ENCODE measurements at regions not wholly inside any gene's neighbourhood (a gene's known extent, or its start where the extent isn't known, plus 50 kb on each side); places are given as distances from the start of the nearest gene placed in this dataset.

GRCh38 chr5:36366883-36367282 is 65.2 kb upstream of the RANBP3L start:
- TF ChIP-seq, protein P1, sequence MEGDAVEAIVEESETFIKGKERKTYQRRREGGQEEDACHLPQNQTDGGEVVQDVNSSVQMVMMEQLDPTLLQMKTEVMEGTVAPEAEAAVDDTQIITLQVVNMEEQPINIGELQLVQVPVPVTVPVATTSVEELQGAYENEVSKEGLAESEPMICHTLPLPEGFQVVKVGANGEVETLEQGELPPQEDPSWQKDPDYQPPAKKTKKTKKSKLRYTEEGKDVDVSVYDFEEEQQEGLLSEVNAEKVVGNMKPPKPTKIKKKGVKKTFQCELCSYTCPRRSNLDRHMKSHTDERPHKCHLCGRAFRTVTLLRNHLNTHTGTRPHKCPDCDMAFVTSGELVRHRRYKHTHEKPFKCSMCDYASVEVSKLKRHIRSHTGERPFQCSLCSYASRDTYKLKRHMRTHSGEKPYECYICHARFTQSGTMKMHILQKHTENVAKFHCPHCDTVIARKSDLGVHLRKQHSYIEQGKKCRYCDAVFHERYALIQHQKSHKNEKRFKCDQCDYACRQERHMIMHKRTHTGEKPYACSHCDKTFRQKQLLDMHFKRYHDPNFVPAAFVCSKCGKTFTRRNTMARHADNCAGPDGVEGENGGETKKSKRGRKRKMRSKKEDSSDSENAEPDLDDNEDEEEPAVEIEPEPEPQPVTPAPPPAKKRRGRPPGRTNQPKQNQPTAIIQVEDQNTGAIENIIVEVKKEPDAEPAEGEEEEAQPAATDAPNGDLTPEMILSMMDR (IDR thresholded peaks at IDR 0.05; ENCODE audit: insufficient read depth, low read length): no peak
- TF ChIP-seq GABPA (IDR thresholded peaks at IDR 0.05; ENCODE audit: low read depth) (no peak), SPI1 (IDR thresholded peaks at IDR 0.05; ENCODE audit: borderline replicate concordance, low read depth) (no peak)

Measured in HL-60 (cell line).